COLO829 (cell line): ENCODE measurements at regions not wholly inside any gene's neighbourhood (a gene's known extent, or its start where the extent isn't known, plus 50 kb on each side); places are given as distances from the start of the nearest gene placed in this dataset.

ENCODE experiments used
- DNase-seq: peaks from one replicate; pipeline ENCODE4 v3.0.0; 2012; ENCODE audit warnings: low spot score

DNA sequence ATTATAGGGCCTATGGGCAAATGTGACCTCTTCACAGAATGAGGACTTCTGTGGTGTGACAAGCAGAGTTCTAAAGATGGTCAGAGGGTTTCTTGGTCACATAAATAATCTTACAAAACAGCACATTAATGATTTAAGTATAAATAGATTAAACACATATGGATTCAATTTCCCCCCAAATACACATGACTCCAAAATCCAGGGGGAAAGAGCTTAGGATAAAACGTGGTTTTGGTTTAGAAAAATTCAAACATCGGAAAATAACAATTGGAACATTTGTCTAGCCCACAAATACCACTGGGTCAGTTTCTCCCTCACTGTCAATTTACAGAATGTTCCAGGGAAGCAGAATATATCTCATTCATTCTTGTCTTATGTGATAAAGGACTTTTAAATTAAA, 283.1 kb downstream of the COG6 start:
- no peak for DNase-seq

GRCh38 chr13:39941236-39941635, 285.8 kb downstream of the COG6 start:
- no peak for DNase-seq

DNA sequence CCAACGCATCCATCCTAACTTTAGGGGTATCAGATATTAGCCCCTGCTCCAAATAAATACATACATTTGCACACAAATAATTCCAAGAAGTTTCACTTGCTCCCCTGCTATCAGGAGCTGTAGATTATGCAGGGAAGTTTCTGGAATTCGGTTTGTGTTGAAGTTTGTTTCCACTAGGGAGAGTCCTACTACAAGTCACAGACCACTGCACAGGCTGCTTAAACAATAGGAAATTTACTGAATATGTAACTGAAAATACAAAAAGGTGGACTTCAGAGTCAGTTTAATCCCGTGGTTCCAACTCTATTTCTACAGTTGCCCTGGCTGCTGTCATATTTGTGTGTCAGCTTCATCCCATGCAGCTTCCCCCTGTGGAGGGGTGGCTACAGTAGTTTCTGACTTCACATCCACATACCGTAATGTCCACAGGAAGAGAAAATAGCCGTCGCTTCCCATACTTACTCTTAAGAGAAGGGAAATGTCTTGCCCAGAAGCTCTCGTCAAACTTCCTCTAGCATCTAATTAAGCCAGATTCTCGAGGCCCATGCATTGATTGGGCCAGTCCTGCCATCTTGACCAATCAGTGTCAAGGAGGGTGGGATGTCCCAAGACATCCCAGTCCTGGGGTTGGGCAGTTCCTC, 286.6 kb downstream of the COG6 start:
- no peak for DNase-seq

GRCh38 chr13:39942552-39943273, 287.3 kb downstream of the COG6 start:
- peak; percentile 90 for DNase-seq

GRCh38 chr13:39943711-39944110, 288.2 kb downstream of the COG6 start:
- no peak for DNase-seq

GRCh38 chr13:39945226-39945625, 289.8 kb downstream of the COG6 start:
- no peak for DNase-seq

DNA sequence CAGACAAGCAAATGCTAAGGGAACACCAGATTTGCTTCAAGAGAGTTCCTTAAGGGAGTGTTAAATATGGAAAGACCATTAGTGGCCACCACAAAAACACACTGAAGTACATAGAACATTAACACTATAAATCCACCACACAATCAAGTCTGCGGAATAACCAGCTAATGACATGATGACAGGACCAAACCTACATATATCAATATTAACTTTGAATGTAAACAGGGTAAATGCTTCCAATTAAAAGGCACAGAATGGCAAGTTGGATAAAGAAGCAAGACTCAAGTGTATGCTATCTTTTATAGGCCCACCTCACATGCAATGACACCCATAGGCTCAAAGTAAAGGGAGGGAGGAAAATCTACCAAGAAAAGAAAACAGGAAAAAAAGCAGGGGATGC, 291.3 kb downstream of the COG6 start:
- no peak for DNase-seq

DNA sequence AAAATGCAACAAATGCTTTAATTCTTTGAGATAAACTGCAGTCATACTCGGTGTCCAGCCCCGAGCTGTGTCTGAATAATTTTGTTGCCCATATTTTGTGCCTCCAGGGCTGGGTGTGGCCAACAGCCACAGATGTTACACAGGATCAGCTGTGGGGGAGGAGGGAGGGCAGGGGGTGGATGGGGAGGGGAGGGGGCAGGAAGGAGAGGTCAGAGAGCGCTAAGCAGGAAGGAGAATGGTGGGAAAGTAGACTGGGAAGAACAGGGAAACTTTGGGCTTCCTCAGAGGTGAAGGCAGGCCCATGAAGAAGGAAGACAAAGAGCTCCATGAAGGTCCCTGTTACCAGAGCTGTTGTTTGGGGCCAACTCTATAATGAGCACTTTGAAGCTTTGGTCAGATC, 295.8 kb downstream of the COG6 start:
- no peak for DNase-seq

GRCh38 chr13:39952249-39953233, 297.1 kb downstream of the COG6 start:
- DNase-seq = peak; percentile 38

GRCh38 chr13:39954476-39954875, 299.0 kb downstream of the COG6 start:
- no peak for DNase-seq

GRCh38 chr13:39955560-39955959, 300.1 kb downstream of the COG6 start:
- DNase-seq = no peak

- no peak for DNase-seq
Observed at GRCh38 chr13:39956036-39956435, 300.6 kb downstream of the COG6 start.

- no peak for DNase-seq
Observed at GRCh38 chr13:39957868-39958677, 302.6 kb downstream of the COG6 start.

DNA sequence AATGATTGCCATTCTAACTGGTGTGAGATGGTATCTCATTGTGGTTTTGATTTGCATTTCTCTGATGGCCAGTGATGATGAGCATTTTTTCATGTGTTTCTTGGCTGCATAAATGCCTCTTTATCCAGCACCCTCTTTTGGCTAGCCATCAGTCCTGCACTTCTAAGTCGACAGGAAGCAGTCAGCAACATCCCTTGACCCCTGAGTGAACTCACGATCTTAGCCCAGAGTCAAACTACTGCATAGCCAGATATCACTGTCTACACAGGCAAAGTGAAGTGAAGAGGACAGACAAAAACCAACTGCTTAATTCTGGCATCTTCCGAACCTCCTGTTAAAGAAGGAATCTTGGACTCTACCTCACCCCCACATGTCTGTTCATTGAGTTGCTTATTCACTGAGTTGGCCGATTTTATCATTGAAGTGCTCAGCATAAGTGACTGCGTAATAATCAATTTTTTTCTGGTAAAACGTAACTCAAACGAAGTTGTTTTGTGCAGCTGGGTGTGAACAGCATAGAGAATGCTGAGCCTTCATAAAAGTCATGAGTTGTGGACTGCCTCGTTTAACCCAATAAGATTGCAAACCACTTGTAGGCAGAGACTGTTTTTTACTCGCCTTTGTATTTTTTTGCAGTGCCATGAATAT, 304.2 kb downstream of the COG6 start:
- peak; percentile 18 for DNase-seq

DNA sequence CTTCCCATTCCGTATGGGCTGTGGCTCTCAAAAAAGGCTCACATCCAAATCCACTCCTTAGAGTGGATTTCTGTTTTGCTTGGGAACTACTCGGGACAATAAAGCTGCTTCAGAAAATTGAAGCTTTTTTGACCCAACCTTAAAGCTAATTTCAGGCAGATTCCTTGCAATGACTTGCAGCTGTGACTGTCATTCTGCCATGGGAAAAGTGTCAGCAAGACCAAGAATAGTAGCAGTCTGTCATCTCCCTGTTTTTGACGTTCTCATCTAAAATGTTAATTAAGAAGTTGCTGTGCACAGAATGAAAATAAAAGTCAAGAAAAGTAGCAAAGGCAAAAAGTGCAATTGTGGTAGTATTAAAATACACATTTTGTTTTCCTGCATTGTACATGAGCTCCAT, 304.7 kb downstream of the COG6 start:
- no peak for DNase-seq

DNA sequence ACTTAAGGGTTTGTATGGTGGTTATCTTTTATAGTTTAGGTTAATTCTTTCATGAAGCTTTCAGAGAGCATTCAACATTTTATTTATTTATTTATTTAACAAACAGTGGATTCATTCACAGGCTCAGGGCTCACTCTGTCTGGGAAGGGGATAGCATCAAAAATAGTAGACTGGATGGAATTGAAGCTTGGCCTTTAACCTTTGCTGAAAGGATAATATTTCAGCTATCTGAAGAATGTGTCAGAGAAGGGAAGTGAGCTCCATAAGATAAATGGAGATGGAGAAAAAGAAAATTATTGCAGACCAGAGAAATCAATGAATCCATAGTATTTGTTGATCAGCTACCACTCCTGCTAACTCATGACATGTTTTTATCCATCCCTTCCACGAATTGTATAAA, 305.6 kb downstream of the COG6 start:
- DNase-seq = peak; percentile 48

DNA sequence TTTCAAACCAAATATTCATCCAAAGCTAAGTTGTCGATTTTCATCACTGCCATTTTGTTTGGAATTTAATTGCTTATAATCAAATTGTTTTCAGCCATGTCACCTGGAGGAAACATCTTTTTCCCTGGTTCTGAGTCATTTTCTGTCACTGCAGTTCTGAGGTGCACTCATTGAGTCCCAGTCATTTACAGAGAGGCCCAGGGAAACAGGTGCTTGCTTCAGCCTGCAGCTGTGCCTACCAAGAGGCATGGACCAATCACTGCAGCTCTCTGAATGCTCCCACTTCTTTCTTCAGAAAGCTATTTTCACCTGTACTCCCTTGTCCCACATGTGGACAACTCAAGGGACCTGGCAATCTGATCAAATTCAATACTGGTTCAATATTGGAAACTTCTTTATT, 308.1 kb downstream of the COG6 start:
- no peak for DNase-seq

- DNase-seq = no peak
Observed at GRCh38 chr13:39965309-39965708, 309.8 kb downstream of the COG6 start.

DNA sequence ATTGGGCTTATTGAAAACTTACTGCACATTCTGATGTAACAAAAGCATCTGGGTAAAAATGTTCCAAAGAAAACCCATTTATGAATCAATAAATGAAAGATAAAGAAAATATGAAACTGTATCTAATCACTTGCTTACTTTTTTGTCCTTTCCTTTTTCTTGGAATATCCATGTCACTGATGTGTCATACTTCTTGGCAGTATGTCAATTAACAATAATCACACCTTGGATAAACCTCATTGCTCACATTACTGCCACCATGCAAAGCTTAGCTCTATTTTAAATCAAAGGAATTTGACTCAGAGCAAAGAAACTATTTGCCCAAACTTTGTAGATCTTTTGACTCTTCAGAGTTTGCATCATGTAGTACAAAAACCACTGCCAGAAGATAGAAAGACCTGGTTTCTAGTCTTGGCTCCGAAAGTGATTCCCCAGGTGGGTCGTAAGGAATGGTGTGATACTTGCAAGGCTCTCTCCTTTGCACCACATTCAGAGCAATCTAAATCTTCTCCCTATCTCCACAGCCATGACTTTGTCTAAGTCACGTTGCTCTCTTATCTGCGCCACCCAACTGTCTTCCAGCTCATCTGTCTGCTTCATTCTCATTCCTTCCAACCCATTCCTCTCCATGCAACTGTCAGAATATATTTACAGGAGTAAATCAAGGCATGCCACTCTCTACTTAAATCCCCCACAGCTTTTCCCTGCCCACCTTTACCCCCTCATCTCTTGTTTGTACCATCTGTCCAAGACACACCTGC, 311.9 kb downstream of the COG6 start:
- no peak for DNase-seq

- DNase-seq = no peak
Observed at GRCh38 chr13:39968646-39969475, 313.4 kb downstream of the COG6 start.
